ENCODE measurements at regions not wholly inside any gene's neighbourhood (a gene's known extent, or its start where the extent isn't known, plus 50 kb on each side); places are given as distances from the start of the nearest gene placed in this dataset.

GRCh38 chr1:178664278-178664677 is 60.8 kb upstream of the RALGPS2 start:
- TF ChIP-seq CTCF (IDR thresholded peaks at IDR 0.05; ENCODE audit: low read depth, low read length, missing input control) (no peak), REST (IDR thresholded peaks at IDR 0.05) (no peak), YY1 (IDR thresholded peaks at IDR 0.05) (no peak), RAD21 (IDR thresholded peaks at IDR 0.05) (no peak), JUND (IDR thresholded peaks at IDR 0.05) (no peak), TAF1 (conservative IDR thresholded peaks at IDR 0.05) (no peak), NR2F2 (IDR thresholded peaks at IDR 0.05) (no peak), MAX (IDR thresholded peaks at IDR 0.05) (no peak)
